22Rv1 (cell line): ENCODE measurements at regions not wholly inside any gene's neighbourhood (a gene's known extent, or its start where the extent isn't known, plus 50 kb on each side); places are given as distances from the start of the nearest gene placed in this dataset.

Source experiments
- CTCF ChIP-seq: fragments of 450-650 bp; IDR thresholded peaks from 2 replicates; pipeline ENCODE4 v1.5.1; 2017; ENCODE audit warnings: mild to moderate bottlenecking
- ZFX ChIP-seq: fragments of 450-650 bp; IDR thresholded peaks from 2 replicates; pipeline ENCODE4 v1.6.1; 2017; ENCODE audit warnings: antibody characterized with exemption, borderline replicate concordance

- TF ChIP-seq CTCF: no peak
- TF ChIP-seq ZFX: no peak
Observed at GRCh38 chr10:64519831-64520230, 998.6 kb downstream of the REEP3 start.
